Stomach smooth muscle (tissue), 2 donors: ENCODE measurements at regions not wholly inside any gene's neighbourhood (a gene's known extent, or its start where the extent isn't known, plus 50 kb on each side); places are given as distances from the start of the nearest gene placed in this dataset.

ENCODE experiments used
- H3K27ac ChIP-seq: one replicate; pipeline ENCODE4 v1.7.0; 2013; ENCODE audit warnings: mild to moderate bottlenecking, low read length, inconsistent platforms
- H3K27me3 ChIP-seq, 2 donors: one replicate each; pipeline ENCODE4 v1.7.0; 2013; ENCODE audit warnings: low read length in 2 of 2; ENCODE audit not compliant: insufficient read depth in 2 of 2, control insufficient read depth in 1 of 2
- H3K36me3 ChIP-seq, 2 donors: one replicate each; pipeline ENCODE4 v1.7.0; 2013; ENCODE audit warnings: low read length in 2 of 2; ENCODE audit not compliant: control insufficient read depth in 2 of 2, insufficient read depth in 2 of 2
- H3K4me1 ChIP-seq: one replicate; pipeline ENCODE4 v1.7.0; 2013; ENCODE audit warnings: low read length; ENCODE audit not compliant: control insufficient read depth, insufficient read depth
- H3K4me3 ChIP-seq, 2 donors: one replicate each; pipeline ENCODE4 v1.7.0; 2013; ENCODE audit warnings: low read length in 2 of 2
- H3K9ac ChIP-seq, 2 donors: one replicate each; pipeline ENCODE4 v1.7.0; 2013; ENCODE audit warnings: low read length in 2 of 2, mild to moderate bottlenecking in 1 of 2
- H3K9me3 ChIP-seq, 2 donors: one replicate each; pipeline ENCODE4 v1.7.0; 2013; ENCODE audit warnings: low read length in 2 of 2; ENCODE audit not compliant: control insufficient read depth in 2 of 2
- donor health status: healthy.
- donor health status: Pancreatic carcinoma.

DNA sequence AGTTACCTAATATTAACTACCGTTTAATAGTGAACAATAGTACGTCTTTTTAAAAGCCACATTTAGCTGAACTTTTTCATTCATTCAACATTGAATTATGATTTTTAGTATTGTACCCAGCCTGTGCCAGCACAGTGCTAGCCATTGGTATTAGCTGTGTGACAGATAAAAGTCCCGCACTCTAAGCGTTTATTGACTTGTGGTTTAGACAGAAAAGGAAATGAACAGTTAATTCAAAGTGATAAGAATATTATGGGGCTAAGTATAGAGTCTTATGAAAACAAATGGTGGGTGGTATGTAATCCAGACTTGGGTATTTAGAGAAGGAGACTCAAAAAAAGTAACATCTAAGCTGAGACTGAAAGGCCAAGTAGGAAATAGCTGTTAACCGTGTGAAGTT lies 202.3 kb downstream of the RPS12 start:
- Histone ChIP-seq H3K36me3 (no peaks in the 10 kb centered on the region), H3K27me3 (no peaks in the 10 kb centered on the region), H3K4me3 (no peak overlapping the region), H3K4me1 (no peaks in the 10 kb centered on the region), H3K9me3 (peaks cover 3% of the 10 kb centered on the region in 2 donors), H3K27ac (no peak overlapping the region), H3K9ac (no peak overlapping the region)

GRCh38 chr6:133017581-133017980 lies 203.2 kb downstream of the RPS12 start:
- no peaks in the 10 kb centered on the region for H3K27me3 ChIP-seq
- no peak overlapping the region for H3K9ac ChIP-seq
- H3K4me1 ChIP-seq = no peaks in the 10 kb centered on the region
- no peaks in the 10 kb centered on the region for H3K36me3 ChIP-seq
- H3K27ac ChIP-seq = no peak overlapping the region
- H3K4me3 ChIP-seq = no peak overlapping the region
- peaks cover 2 to 3% of the 10 kb centered on the region in 2 donors for H3K9me3 ChIP-seq

- H3K9me3 ChIP-seq = peaks cover 0 to 1% of the 10 kb centered on the region in 2 donors
- no peaks in the 10 kb centered on the region for H3K36me3 ChIP-seq
- H3K4me1 ChIP-seq = no peaks in the 10 kb centered on the region
- H3K4me3 ChIP-seq = no peak overlapping the region
- no peak overlapping the region for H3K27ac ChIP-seq
- no peaks in the 10 kb centered on the region for H3K27me3 ChIP-seq
- H3K9ac ChIP-seq = no peak overlapping the region
Measured at GRCh38 chr6:133026705-133027104, 212.3 kb downstream of the RPS12 start.

- no peaks in the 10 kb centered on the region for H3K27me3 ChIP-seq
- no peak overlapping the region for H3K4me3 ChIP-seq
- H3K4me1 ChIP-seq = no peaks in the 10 kb centered on the region
- no peaks in the 10 kb centered on the region for H3K9me3 ChIP-seq
- no peak overlapping the region for H3K9ac ChIP-seq
- no peaks in the 10 kb centered on the region for H3K36me3 ChIP-seq
- H3K27ac ChIP-seq = no peak overlapping the region
Measured at GRCh38 chr6:133033263-133033662, 207.9 kb upstream of the EYA4 start.

- H3K27ac ChIP-seq = no peak overlapping the region
- H3K36me3 ChIP-seq = no peaks in the 10 kb centered on the region
- H3K27me3 ChIP-seq = no peaks in the 10 kb centered on the region
- no peaks in the 10 kb centered on the region for H3K9me3 ChIP-seq
- no peaks in the 10 kb centered on the region for H3K4me1 ChIP-seq
- H3K9ac ChIP-seq = no peak overlapping the region
- no peak overlapping the region for H3K4me3 ChIP-seq
Measured at GRCh38 chr6:133034509-133035206, 206.5 kb upstream of the EYA4 start.

GRCh38 chr6:133040094-133040802 lies 200.9 kb upstream of the EYA4 start:
- Histone ChIP-seq H3K27ac (no peak overlapping the region), H3K36me3 (no peaks in the 10 kb centered on the region), H3K4me1 (no peaks in the 10 kb centered on the region), H3K9me3 (no peaks in the 10 kb centered on the region), H3K9ac (no peak overlapping the region), H3K4me3 (no peak overlapping the region), H3K27me3 (no peaks in the 10 kb centered on the region)

- Histone ChIP-seq H3K27ac (no peak overlapping the region), H3K4me3 (no peak overlapping the region), H3K4me1 (no peaks in the 10 kb centered on the region), H3K9ac (no peak overlapping the region), H3K27me3 (no peaks in the 10 kb centered on the region), H3K36me3 (no peaks in the 10 kb centered on the region), H3K9me3 (no peaks in the 10 kb centered on the region)
Measured at GRCh38 chr6:133040803-133041419, 200.2 kb upstream of the EYA4 start.

DNA sequence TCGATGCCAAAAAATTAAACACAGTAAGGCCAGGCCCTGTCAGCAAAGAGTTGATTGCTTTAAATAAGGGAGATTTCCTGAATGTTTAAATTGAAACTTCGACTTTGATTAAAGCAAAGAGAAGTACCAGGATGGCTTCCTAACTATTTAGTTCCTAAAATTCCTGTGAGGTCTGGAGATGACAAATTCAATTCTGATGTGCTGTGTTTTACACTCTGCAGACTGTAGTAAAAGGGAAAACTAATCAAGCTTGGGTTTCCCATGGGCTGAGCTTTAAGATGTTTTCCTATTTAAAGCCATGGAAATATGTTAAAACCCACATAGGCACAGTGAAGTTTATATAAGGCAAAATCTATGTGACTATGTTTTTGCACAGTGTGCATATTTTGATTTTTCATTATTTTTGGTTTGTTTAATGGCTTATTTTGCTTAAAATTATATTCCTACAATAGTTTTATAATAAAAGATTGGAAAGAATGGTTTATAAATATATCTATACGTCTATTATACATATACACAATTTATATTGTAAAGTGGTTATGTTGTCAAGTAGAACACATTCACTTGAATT lies 198.5 kb upstream of the EYA4 start:
- Histone ChIP-seq H3K4me1 (no peaks in the 10 kb centered on the region), H3K4me3 (no peak overlapping the region), H3K36me3 (no peaks in the 10 kb centered on the region), H3K27me3 (no peaks in the 10 kb centered on the region), H3K9me3 (no peaks in the 10 kb centered on the region), H3K27ac (no peak overlapping the region), H3K9ac (no peak overlapping the region)

DNA sequence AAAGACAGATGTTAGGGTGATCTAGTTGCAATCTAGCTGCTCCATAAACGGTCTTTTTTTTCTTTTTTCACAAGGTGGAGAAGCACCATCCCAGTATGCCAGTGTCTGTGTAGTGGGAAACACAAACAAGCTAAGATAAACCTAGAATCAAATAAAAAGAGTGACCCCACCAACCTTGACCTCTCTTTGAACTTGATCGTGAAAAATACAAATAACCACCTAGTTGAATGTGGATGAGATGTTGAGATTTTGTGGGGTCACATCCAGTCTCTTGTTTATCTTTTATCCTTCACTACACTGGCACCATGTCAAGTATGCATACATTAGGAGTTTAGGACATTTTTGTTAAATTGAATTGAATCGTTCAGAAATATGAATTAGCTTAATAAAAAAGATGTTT lies 194.6 kb upstream of the EYA4 start:
- H3K9ac ChIP-seq = no peak overlapping the region
- no peak overlapping the region for H3K4me3 ChIP-seq
- no peaks in the 10 kb centered on the region for H3K36me3 ChIP-seq
- no peaks in the 10 kb centered on the region for H3K27me3 ChIP-seq
- H3K4me1 ChIP-seq = no peaks in the 10 kb centered on the region
- no peak overlapping the region for H3K27ac ChIP-seq
- no peaks in the 10 kb centered on the region for H3K9me3 ChIP-seq

DNA sequence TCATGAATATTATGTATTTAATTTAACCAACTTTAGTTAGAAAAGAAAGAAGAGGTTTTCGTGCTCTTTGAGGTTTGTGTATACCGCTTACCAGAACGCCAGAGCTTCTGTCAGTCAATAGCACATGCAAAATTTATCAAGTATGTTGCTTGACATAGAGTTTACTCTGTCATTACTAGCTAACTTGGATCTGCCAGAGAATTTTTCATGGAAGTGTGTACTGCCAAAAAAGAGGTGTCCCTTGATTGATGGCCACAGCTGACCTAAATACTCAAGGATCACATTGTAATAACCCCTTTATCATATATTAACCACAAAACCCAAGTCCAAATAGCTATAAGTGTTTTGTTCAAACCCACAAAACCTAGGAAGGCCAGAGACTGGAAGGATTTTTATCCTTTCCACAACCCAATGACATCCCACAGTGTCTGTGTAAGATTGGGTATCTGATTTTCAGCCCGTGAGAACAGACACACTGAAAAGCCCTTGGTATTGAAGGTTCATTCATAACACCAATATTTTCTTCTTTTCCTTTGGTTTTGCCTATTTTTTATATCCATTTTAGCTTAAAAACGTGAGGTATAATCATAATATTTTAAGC lies 194.0 kb upstream of the EYA4 start:
- H3K27ac ChIP-seq = no peak overlapping the region
- H3K27me3 ChIP-seq = no peaks in the 10 kb centered on the region
- H3K9me3 ChIP-seq = no peaks in the 10 kb centered on the region

More for the DNA sequence above, 194.0 kb upstream of the EYA4 start:
- H3K4me3 ChIP-seq = no peak overlapping the region
- no peak overlapping the region for H3K9ac ChIP-seq
- no peaks in the 10 kb centered on the region for H3K4me1 ChIP-seq
- no peaks in the 10 kb centered on the region for H3K36me3 ChIP-seq
